Thoracic aorta (tissue), 2 donors: ENCODE measurements at regions not wholly inside any gene's neighbourhood (a gene's known extent, or its start where the extent isn't known, plus 50 kb on each side); places are given as distances from the start of the nearest gene placed in this dataset.
"Not testable (repeated sequence)": the region's sequence is repeated elsewhere in the genome, so short reads cannot be mapped to it uniquely, and the experiment has no call there.

Source experiments
- ATAC-seq: fragments of 150-250 bp; one replicate; pipeline ENCODE4 v1.8.0; 2017; ENCODE audit warnings: low read depth; ENCODE audit not compliant: insufficient number of reproducible peaks, low FRiP score
- DNase-seq: peaks from one replicate; pipeline ENCODE4 v3.0.0-alpha.2; 2020; ENCODE audit warnings: low spot score
- H3K27ac ChIP-seq, 2 donors: fragments of 200-600 bp; sonication (generic); 1 replicate in 1 of 2; 2 replicates in 1 of 2; pipeline ENCODE4 v1.5.1; 2016; ENCODE audit warnings: mild to moderate bottlenecking in 2 of 2, moderate library complexity in 2 of 2
- H3K27me3 ChIP-seq: fragments of 200-600 bp; sonication (generic); replicated peaks from 2 replicates; pipeline ENCODE4 v1.6.0; 2016; ENCODE audit warnings: mild to moderate bottlenecking; ENCODE audit not compliant: insufficient read depth
- H3K36me3 ChIP-seq: fragments of 200-600 bp; sonication (generic); one replicate; pipeline ENCODE4 v1.5.1; 2016
- H3K4me1 ChIP-seq, 2 donors: fragments of 200-600 bp; sonication (generic); 1 replicate in 1 of 2; 2 replicates in 1 of 2; pipeline versions ENCODE4 v1.5.1 to v1.6.0; 2016; ENCODE audit warnings: low read depth in 2 of 2, mild to moderate bottlenecking in 1 of 2; ENCODE audit not compliant: control insufficient read depth in 1 of 2
- H3K4me3 ChIP-seq: fragments of 200-600 bp; sonication (generic); 2 replicates; pipeline ENCODE4 v1.5.1; 2016; ENCODE audit warnings: mild to moderate bottlenecking
- H3K9me3 ChIP-seq: fragments of 200-600 bp; sonication (generic); 2 replicates; pipeline ENCODE4 v1.5.1; 2016
- CTCF ChIP-seq: fragments of 200-600 bp; sonication (generic); IDR thresholded peaks from one replicate; pipeline ENCODE4 v1.5.1; 2019; ENCODE audit warnings: antibody characterized with exemption

- H3K27me3 ChIP-seq = no peaks in the 10 kb centered on the region
- no peaks in the 10 kb centered on the region for H3K9me3 ChIP-seq
- no peak overlapping the region for H3K27ac ChIP-seq
- DNase-seq = no peak
- no peak for TF ChIP-seq CTCF
- no peaks in the 10 kb centered on the region for H3K4me1 ChIP-seq
- no peaks in the 10 kb centered on the region for H3K36me3 ChIP-seq
- ATAC-seq = no peak
- no peak overlapping the region for H3K4me3 ChIP-seq
These were observed 282.2 kb downstream of the ALG10 start for GRCh38 chr12:34304546-34304945.

GRCh38 chr12:34305176-34305575 lies 282.9 kb downstream of the ALG10 start:
- Histone ChIP-seq H3K4me3 (no peak overlapping the region), H3K9me3 (no peaks in the 10 kb centered on the region), H3K36me3 (no peaks in the 10 kb centered on the region), H3K4me1 (no peaks in the 10 kb centered on the region), H3K27me3 (no peaks in the 10 kb centered on the region), H3K27ac (no peak overlapping the region)
- TF ChIP-seq CTCF = no peak
- ATAC-seq = no peak
- DNase-seq = no peak

- no peak overlapping the region for H3K4me3 ChIP-seq
- no peak for DNase-seq
- ATAC-seq = no peak
- no peaks in the 10 kb centered on the region for H3K4me1 ChIP-seq
- no peak overlapping the region for H3K27ac ChIP-seq
- H3K27me3 ChIP-seq = no peaks in the 10 kb centered on the region
- H3K9me3 ChIP-seq = no peaks in the 10 kb centered on the region
- H3K36me3 ChIP-seq = no peaks in the 10 kb centered on the region
- TF ChIP-seq CTCF = no peak
These were observed 284.0 kb downstream of the ALG10 start for GRCh38 chr12:34306133-34306830.

GRCh38 chr12:34309806-34310804 lies 287.8 kb downstream of the ALG10 start:
- H3K27me3 ChIP-seq, H3K4me1 ChIP-seq, ATAC-seq, H3K9me3 ChIP-seq, H3K4me3 ChIP-seq, DNase-seq, H3K36me3 ChIP-seq, H3K27ac ChIP-seq: not testable (repeated sequence)

GRCh38 chr12:34311337-34311736 lies 289.0 kb downstream of the ALG10 start:
- ATAC-seq = no peak
- no peaks in the 10 kb centered on the region for H3K27me3 ChIP-seq
- TF ChIP-seq CTCF = no peak
- H3K36me3 ChIP-seq = no peaks in the 10 kb centered on the region
- no peaks in the 10 kb centered on the region for H3K9me3 ChIP-seq
- H3K4me1 ChIP-seq = no peaks in the 10 kb centered on the region
- no peak overlapping the region for H3K4me3 ChIP-seq
- DNase-seq = no peak
- no peak overlapping the region for H3K27ac ChIP-seq
